Transverse colon (tissue), 4 donors: ENCODE measurements at regions not wholly inside any gene's neighbourhood (a gene's known extent, or its start where the extent isn't known, plus 50 kb on each side); places are given as distances from the start of the nearest gene placed in this dataset.

ENCODE experiments used
- DNase-seq: peaks from one replicate; pipeline ENCODE4 v3.0.0-alpha.2; 2019
- H3K27ac ChIP-seq, 4 donors: fragments of 200-600 bp; sonication (generic); 2 replicates each; pipeline ENCODE4 v1.5.1; 2016 to 2018; ENCODE audit warnings: inconsistent platforms in 4 of 4
- H3K27me3 ChIP-seq: fragments of 200-600 bp; sonication (generic); 2 replicates; pipeline ENCODE4 v1.5.1; 2017; ENCODE audit warnings: inconsistent platforms
- H3K36me3 ChIP-seq, 4 donors: fragments of 200-600 bp; sonication (generic); 2 replicates each; pipeline ENCODE4 v1.5.1; 2017 to 2019; ENCODE audit warnings: inconsistent platforms in 4 of 4
- H3K4me1 ChIP-seq, 4 donors: fragments of 200-600 bp; sonication (generic); 2 replicates each; pipeline ENCODE4 v1.5.1; 2017 to 2020; ENCODE audit warnings: inconsistent platforms in 4 of 4
- H3K4me3 ChIP-seq, 4 donors: fragments of 200-600 bp; sonication (generic); 1 replicate in 1 of 4; 2 replicates in 3 of 4; pipeline versions ENCODE4 v1.5.1 to v1.6.1; 2017 to 2019; ENCODE audit warnings: inconsistent platforms in 4 of 4
- H3K9me3 ChIP-seq, 2 donors: fragments of 200-600 bp; sonication (generic); 2 replicates each; pipeline ENCODE4 v1.5.1; 2017 to 2019; ENCODE audit warnings: inconsistent platforms in 2 of 2
- CTCF ChIP-seq, 5 experiments: fragments of 200-600 bp in 3 of 5; fragments of 450-650 bp in 2 of 5; sonication (generic) in 3 of 5; IDR thresholded peaks; 1 replicate in 2 of 5; 2 replicates in 3 of 5; pipeline ENCODE4 v1.5.1; 2016 to 2017; ENCODE audit warnings: antibody characterized with exemption in 5 of 5, inconsistent platforms in 3 of 5, mild to moderate bottlenecking in 2 of 5, moderate library complexity in 1 of 5
- EP300 ChIP-seq: sonication (generic); formaldehyde crosslinking; IDR thresholded peaks from one replicate; pipeline ENCODE4 v1.6.1; 2017; ENCODE audit warnings: antibody characterized with exemption, low read depth
- POLR2A ChIP-seq: fragments of 450-650 bp; IDR thresholded peaks from one replicate; pipeline ENCODE4 v1.6.1; 2016; ENCODE audit warnings: antibody characterized with exemption, mild to moderate bottlenecking, moderate library complexity
- POLR2AphosphoS5 ChIP-seq, 3 donors: sonication (generic); formaldehyde crosslinking; IDR thresholded peaks; one replicate each; pipeline ENCODE4 v1.6.1; 2016; ENCODE audit warnings: antibody characterized with exemption in 3 of 3
- WGBS, 2 donors: methylation state at CpG; one replicate each; pipeline ENCODE4 v1.1.5; 2018; ENCODE audit warnings: low coverage in 1 of 2; 5-methylcytosine and 5-hydroxymethylcytosine counted together
- in situ Hi-C, 4 donors: fragments of 200-750 bp; cut with MboI; loops; one replicate each; pipeline versions ENCODE4 v1.15.0 to v1.15.1; 2017; ENCODE audit warnings: low sequenced_read_pairs in 3 of 4, low pct_ligation_motif_present in 1 of 4, low pct_unique_long_range_greater_than_20kb in 1 of 4
- intact Hi-C: fragments of 100-400 bp; cut with DNase I; formaldehyde crosslinking; loops from one replicate; pipeline ENCODE4 v1.15.1; 2023; ENCODE audit warnings: low total_unique reads

- Histone ChIP-seq H3K9me3 (no peaks in the 10 kb centered on the region), H3K4me1 (no peaks in the 10 kb centered on the region), H3K27me3 (no peaks in the 10 kb centered on the region), H3K4me3 (no peak overlapping the region), H3K36me3 (no peaks in the 10 kb centered on the region), H3K27ac (no peak overlapping the region)
- intact Hi-C loops: no loop called here
- no peak for DNase-seq
- 61 to 80% methylated on average over 1 to 9 of the region's 9 CpGs for WGBS, 2 donors
- in situ Hi-C loops: no loop called here
- TF ChIP-seq POLR2AphosphoS5 (IDR thresholded peaks at IDR 0.05) (no peak), EP300 (no peak), CTCF (IDR thresholded peaks at IDR 0.05) (no peak), POLR2A (no peak)
These were observed 68.2 kb upstream of the IRX6 start for GRCh38 chr16:55255733-55256282.

DNA sequence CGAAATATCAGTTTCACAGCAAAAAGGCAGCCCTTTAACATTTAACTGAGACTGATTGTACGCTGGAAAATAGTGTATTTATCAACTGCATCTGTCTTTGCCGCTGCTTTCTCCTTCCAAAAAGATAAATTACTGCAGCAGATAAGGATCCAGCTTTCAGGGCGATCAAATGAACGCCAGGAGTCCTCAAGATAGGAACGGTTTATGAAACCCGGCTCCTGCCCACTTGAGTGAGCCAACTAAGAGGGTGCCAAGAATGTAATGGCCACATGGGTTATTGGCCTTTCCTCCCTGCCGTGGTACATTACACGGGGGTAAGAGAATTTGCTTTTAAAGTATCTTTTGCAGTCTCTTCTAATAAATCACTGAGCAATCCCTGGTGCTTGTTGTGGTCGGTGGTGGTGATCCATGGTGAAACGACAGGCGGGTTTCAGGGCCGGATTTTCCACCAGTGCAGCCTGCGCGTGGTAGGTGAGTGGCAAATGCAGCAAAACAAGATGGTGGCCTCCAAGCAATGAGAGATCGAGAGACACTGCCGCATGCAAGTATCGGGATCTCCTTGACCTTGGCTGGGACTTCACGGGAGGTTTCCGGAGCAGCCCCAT is 67.5 kb upstream of the IRX6 start:
- DNase-seq: no peak
- Histone ChIP-seq H3K27me3 (no peaks in the 10 kb centered on the region), H3K4me3 (no peak overlapping the region), H3K4me1 (no peaks in the 10 kb centered on the region), H3K9me3 (no peaks in the 10 kb centered on the region), H3K27ac (no peak overlapping the region), H3K36me3 (no peaks in the 10 kb centered on the region)
- intact Hi-C loops: no loop called here
- 82 to 89% methylated on average over 3 to 20 of the region's 20 CpGs for WGBS, 2 donors
- TF ChIP-seq POLR2A: no peak
- no peak for TF ChIP-seq POLR2AphosphoS5 (IDR thresholded peaks at IDR 0.05)
- TF ChIP-seq EP300: no peak
- no peak for TF ChIP-seq CTCF (IDR thresholded peaks at IDR 0.05)
- in situ Hi-C loops: no loop called here

GRCh38 chr16:55257966-55258613 is 65.9 kb upstream of the IRX6 start:
- in situ Hi-C loops (no loop called here), intact Hi-C loops (no loop called here)
- H3K9me3 ChIP-seq: no peaks in the 10 kb centered on the region
- no peak for TF ChIP-seq POLR2A
- no peak for TF ChIP-seq EP300
- TF ChIP-seq CTCF (IDR thresholded peaks at IDR 0.05): peak; percentile 56 to 72 (median 67)
- no peak for TF ChIP-seq POLR2AphosphoS5 (IDR thresholded peaks at IDR 0.05)
- no peak overlapping the region for H3K4me3 ChIP-seq
- H3K27me3 ChIP-seq: no peaks in the 10 kb centered on the region
- WGBS, 2 donors: 35 to 89% methylated on average over 1 to 9 of the region's 9 CpGs
- no peaks in the 10 kb centered on the region for H3K36me3 ChIP-seq
- DNase-seq: peak; percentile 71
- no peak overlapping the region for H3K27ac ChIP-seq
- H3K4me1 ChIP-seq: no peaks in the 10 kb centered on the region

GRCh38 chr16:55261301-55261700 is 62.7 kb upstream of the IRX6 start:
- 89 to 92% methylated on average over 2 to 3 of the region's 3 CpGs for WGBS, 2 donors
- DNase-seq: no peak
- in situ Hi-C loops (no loop called here), intact Hi-C loops (no loop called here)
- Histone ChIP-seq H3K9me3 (no peaks in the 10 kb centered on the region), H3K36me3 (no peaks in the 10 kb centered on the region), H3K27ac (no peak overlapping the region), H3K27me3 (no peaks in the 10 kb centered on the region), H3K4me3 (no peak overlapping the region), H3K4me1 (no peaks in the 10 kb centered on the region)
- no peak for TF ChIP-seq EP300
- TF ChIP-seq POLR2AphosphoS5 (IDR thresholded peaks at IDR 0.05): no peak
- TF ChIP-seq POLR2A: no peak
- no peak for TF ChIP-seq CTCF (IDR thresholded peaks at IDR 0.05)
